Ishikawa (cell line): ENCODE measurements at regions not wholly inside any gene's neighbourhood (a gene's known extent, or its start where the extent isn't known, plus 50 kb on each side); places are given as distances from the start of the nearest gene placed in this dataset.

ENCODE experiments used
- CEBPB ChIP-seq: IDR thresholded peaks from 2 replicates; pipeline ENCODE4 v1.6.1; 2012
- CREB1 ChIP-seq: IDR thresholded peaks from 2 replicates; pipeline ENCODE4 v1.6.1; 2012; ENCODE audit warnings: low read depth
- EGR1 ChIP-seq: IDR thresholded peaks from 2 replicates; pipeline ENCODE4 v1.6.1; 2012
- EP300 ChIP-seq: IDR thresholded peaks from 2 replicates; pipeline ENCODE4 v1.6.1; 2012; ENCODE audit warnings: borderline replicate concordance
- FOXM1 ChIP-seq: IDR thresholded peaks from 2 replicates; pipeline ENCODE4 v1.6.1; 2012; ENCODE audit warnings: low read depth, borderline replicate concordance
- MAX ChIP-seq: IDR thresholded peaks from 2 replicates; pipeline ENCODE4 v1.6.1; 2012
- NFIC ChIP-seq: IDR thresholded peaks from 2 replicates; pipeline ENCODE4 v1.6.1; 2012
- RAD21 ChIP-seq: IDR thresholded peaks from 2 replicates; pipeline ENCODE4 v1.6.1; 2012; ENCODE audit warnings: low read depth
- REST ChIP-seq: IDR thresholded peaks from 2 replicates; pipeline ENCODE4 v1.6.1; 2012; ENCODE audit warnings: low read depth, mild to moderate bottlenecking
- TAF1 ChIP-seq: IDR thresholded peaks from 2 replicates; pipeline ENCODE4 v1.6.1; 2012; ENCODE audit warnings: low read depth, mild to moderate bottlenecking
- TCF12 ChIP-seq: IDR thresholded peaks from 2 replicates; pipeline ENCODE4 v1.6.1; 2012; ENCODE audit warnings: low read depth
- TEAD4 ChIP-seq: IDR thresholded peaks from 2 replicates; pipeline ENCODE4 v1.6.1; 2012
- USF1 ChIP-seq: IDR thresholded peaks from 2 replicates; pipeline ENCODE4 v1.6.1; 2012
- YY1 ChIP-seq: IDR thresholded peaks from 2 replicates; pipeline ENCODE4 v1.6.1; 2012; ENCODE audit warnings: low read depth
- ZBTB7A ChIP-seq: IDR thresholded peaks from 2 replicates; pipeline ENCODE4 v1.6.1; 2012; ENCODE audit warnings: low read depth

GRCh38 chr2:234203135-234203984 is 152.9 kb downstream of the SPP2 start:
- TF ChIP-seq REST, result no peak
- TF ChIP-seq TEAD4, result peak; percentile 80
- peak; percentile 93 for TF ChIP-seq FOXM1
- TF ChIP-seq TAF1, result no peak
- peak; percentile 81 for TF ChIP-seq NFIC
- peak; percentile 31 for TF ChIP-seq MAX
- TF ChIP-seq ZBTB7A, result no peak
- peak; percentile 94 for TF ChIP-seq TCF12
- peak; percentile 97 for TF ChIP-seq EP300
- peak; percentile 14; the same call in 1 of the 2 replicates for TF ChIP-seq RAD21

GRCh38 chr2:234202601-234203000 is 152.1 kb downstream of the SPP2 start:
- no peak for TF ChIP-seq CEBPB
- TF ChIP-seq EGR1, result no peak
- TF ChIP-seq CREB1, result no peak
- no peak for TF ChIP-seq RAD21
- no peak for TF ChIP-seq NFIC
- TF ChIP-seq TAF1, result no peak
- TF ChIP-seq MAX, result no peak
- TF ChIP-seq USF1, result no peak
- TF ChIP-seq TCF12, result no peak
- TF ChIP-seq REST, result no peak
- no peak for TF ChIP-seq EP300
- TF ChIP-seq FOXM1, result no peak
- TF ChIP-seq ZBTB7A, result no peak
- TF ChIP-seq YY1, result no peak
- no peak for TF ChIP-seq TEAD4

- TF ChIP-seq FOXM1, result no peak
- no peak for TF ChIP-seq ZBTB7A
- no peak for TF ChIP-seq MAX
- TF ChIP-seq EGR1, result no peak
- TF ChIP-seq CEBPB, result no peak
- no peak for TF ChIP-seq TAF1
- TF ChIP-seq CREB1, result no peak
- TF ChIP-seq REST, result no peak
- no peak for TF ChIP-seq EP300
- TF ChIP-seq TCF12, result no peak
- no peak for TF ChIP-seq TEAD4
- TF ChIP-seq RAD21, result no peak
- no peak for TF ChIP-seq NFIC
- TF ChIP-seq YY1, result no peak
- TF ChIP-seq USF1, result no peak
Measured at GRCh38 chr2:234199996-234200395, 149.5 kb downstream of the SPP2 start.

- TF ChIP-seq TCF12 (no peak), EP300 (no peak), TAF1 (no peak), FOXM1 (no peak), CEBPB (no peak), CREB1 (no peak), NFIC (no peak), RAD21 (no peak), TEAD4 (no peak), ZBTB7A (no peak), REST (no peak), YY1 (no peak), USF1 (no peak), EGR1 (no peak)
Measured at GRCh38 chr2:234198976-234199375, 148.5 kb downstream of the SPP2 start.
